ENCODE measurements at regions not wholly inside any gene's neighbourhood (a gene's known extent, or its start where the extent isn't known, plus 50 kb on each side); places are given as distances from the start of the nearest gene placed in this dataset.

DNA sequence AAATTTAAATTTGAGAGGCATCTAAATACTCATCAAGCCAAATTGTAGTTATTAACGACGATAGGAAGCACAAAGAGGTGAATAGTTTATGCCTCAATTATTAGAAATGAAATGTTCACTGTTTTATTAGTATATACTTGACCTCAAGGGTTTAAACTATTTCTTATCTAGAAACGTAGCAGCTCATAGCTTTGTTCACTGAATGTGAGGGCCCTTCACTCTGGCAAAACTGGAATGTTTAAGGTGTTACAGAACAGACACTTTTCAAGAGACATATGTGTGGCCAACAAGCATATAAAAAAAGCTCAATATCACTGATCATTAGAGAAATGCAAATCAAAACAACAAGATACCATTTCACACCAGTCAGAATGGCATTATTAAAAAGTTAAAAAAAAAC, 151.2 kb upstream of the KCNN2 start:
- TF ChIP-seq TCF7L2 (IDR thresholded peaks at IDR 0.05; ENCODE audit: low read depth, low read length): no peak
- TF ChIP-seq, protein P1, sequence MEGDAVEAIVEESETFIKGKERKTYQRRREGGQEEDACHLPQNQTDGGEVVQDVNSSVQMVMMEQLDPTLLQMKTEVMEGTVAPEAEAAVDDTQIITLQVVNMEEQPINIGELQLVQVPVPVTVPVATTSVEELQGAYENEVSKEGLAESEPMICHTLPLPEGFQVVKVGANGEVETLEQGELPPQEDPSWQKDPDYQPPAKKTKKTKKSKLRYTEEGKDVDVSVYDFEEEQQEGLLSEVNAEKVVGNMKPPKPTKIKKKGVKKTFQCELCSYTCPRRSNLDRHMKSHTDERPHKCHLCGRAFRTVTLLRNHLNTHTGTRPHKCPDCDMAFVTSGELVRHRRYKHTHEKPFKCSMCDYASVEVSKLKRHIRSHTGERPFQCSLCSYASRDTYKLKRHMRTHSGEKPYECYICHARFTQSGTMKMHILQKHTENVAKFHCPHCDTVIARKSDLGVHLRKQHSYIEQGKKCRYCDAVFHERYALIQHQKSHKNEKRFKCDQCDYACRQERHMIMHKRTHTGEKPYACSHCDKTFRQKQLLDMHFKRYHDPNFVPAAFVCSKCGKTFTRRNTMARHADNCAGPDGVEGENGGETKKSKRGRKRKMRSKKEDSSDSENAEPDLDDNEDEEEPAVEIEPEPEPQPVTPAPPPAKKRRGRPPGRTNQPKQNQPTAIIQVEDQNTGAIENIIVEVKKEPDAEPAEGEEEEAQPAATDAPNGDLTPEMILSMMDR (IDR thresholded peaks at IDR 0.05): no peak
- no peak for TF ChIP-seq SIN3A (IDR thresholded peaks at IDR 0.05; ENCODE audit: borderline replicate concordance, insufficient read depth, low read depth, low read length)
- no peak for TF ChIP-seq POLR2AphosphoS5 (IDR thresholded peaks at IDR 0.05; ENCODE audit: low read depth, low read length)
- TF ChIP-seq, protein P2, sequence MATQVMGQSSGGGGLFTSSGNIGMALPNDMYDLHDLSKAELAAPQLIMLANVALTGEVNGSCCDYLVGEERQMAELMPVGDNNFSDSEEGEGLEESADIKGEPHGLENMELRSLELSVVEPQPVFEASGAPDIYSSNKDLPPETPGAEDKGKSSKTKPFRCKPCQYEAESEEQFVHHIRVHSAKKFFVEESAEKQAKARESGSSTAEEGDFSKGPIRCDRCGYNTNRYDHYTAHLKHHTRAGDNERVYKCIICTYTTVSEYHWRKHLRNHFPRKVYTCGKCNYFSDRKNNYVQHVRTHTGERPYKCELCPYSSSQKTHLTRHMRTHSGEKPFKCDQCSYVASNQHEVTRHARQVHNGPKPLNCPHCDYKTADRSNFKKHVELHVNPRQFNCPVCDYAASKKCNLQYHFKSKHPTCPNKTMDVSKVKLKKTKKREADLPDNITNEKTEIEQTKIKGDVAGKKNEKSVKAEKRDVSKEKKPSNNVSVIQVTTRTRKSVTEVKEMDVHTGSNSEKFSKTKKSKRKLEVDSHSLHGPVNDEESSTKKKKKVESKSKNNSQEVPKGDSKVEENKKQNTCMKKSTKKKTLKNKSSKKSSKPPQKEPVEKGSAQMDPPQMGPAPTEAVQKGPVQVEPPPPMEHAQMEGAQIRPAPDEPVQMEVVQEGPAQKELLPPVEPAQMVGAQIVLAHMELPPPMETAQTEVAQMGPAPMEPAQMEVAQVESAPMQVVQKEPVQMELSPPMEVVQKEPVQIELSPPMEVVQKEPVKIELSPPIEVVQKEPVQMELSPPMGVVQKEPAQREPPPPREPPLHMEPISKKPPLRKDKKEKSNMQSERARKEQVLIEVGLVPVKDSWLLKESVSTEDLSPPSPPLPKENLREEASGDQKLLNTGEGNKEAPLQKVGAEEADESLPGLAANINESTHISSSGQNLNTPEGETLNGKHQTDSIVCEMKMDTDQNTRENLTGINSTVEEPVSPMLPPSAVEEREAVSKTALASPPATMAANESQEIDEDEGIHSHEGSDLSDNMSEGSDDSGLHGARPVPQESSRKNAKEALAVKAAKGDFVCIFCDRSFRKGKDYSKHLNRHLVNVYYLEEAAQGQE (IDR thresholded peaks at IDR 0.05; ENCODE audit: insufficient read depth in 1 of 2, low read depth in 2 of 2, low read length in 1 of 2): no peak
- H3K4me3 ChIP-seq (ENCODE audit: low read depth in 2 of 2, low read length in 2 of 2): no peak overlapping the region
- no peaks in the 10 kb centered on the region for H3K9me3 ChIP-seq (ENCODE audit: control insufficient read depth, insufficient read depth, low read depth, low read length)
- DNase-seq (ENCODE audit: low read depth, low spot score) (no peak), ATAC-seq (no peak)
- CTCF ChIA-PET: no interaction called here
- POLR2A ChIA-PET: no interaction called here
- in situ Hi-C loops (cut with HindIII; ENCODE audit: low pct_unique_long_range_greater_than_20kb, low sequenced_read_pairs) (no loop called here), intact Hi-C loops (cut with micrococcal nuclease; ENCODE audit: unreplicated experiment) (no loop called here)
- H3K36me3 ChIP-seq (ENCODE audit: control insufficient read depth, insufficient read depth, low read length): no peaks in the 10 kb centered on the region
- no peaks in the 10 kb centered on the region for H3K27me3 ChIP-seq (ENCODE audit: control insufficient read depth, insufficient read depth, low read length)
- no peak overlapping the region for H3K27ac ChIP-seq (ENCODE audit: low read length)
- no peaks in the 10 kb centered on the region for H3K4me1 ChIP-seq (ENCODE audit: control insufficient read depth, insufficient read depth, low read length)
- no TSS peak for BruUV-seq (replicated peaks)

DNA sequence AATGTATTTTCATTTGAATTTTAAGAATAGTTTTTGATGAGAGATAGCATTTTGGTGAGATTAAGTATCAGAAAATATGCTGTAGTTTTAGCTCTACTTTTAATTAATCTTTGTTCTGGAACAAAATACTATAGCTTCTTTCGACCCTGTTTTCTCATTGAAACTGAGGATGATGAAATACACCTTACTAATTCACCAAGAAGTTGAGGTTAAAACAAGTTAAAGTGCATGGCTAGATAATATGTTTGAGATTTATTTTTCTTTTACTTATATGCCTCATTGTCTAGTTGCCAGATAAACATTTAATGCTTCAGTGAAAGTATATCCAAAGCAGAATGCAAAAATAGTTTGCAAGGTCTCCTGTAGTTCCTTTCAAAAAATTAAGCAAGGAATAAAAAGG, 140.1 kb upstream of the KCNN2 start:
- intact Hi-C loops (cut with micrococcal nuclease; ENCODE audit: unreplicated experiment) (no loop called here), in situ Hi-C loops (cut with HindIII; ENCODE audit: low pct_unique_long_range_greater_than_20kb, low sequenced_read_pairs) (no loop called here)
- POLR2A ChIA-PET: no interaction called here
- TF ChIP-seq, protein P2 (IDR thresholded peaks at IDR 0.05; ENCODE audit: insufficient read depth in 1 of 2, low read depth in 2 of 2, low read length in 1 of 2): no peak
- TF ChIP-seq SIN3A (IDR thresholded peaks at IDR 0.05; ENCODE audit: borderline replicate concordance, insufficient read depth, low read depth, low read length): no peak
- no peaks in the 10 kb centered on the region for H3K9me3 ChIP-seq (ENCODE audit: control insufficient read depth, insufficient read depth, low read depth, low read length)
- ATAC-seq (no peak), DNase-seq (ENCODE audit: low read depth, low spot score) (no peak)
- no peak overlapping the region for H3K27ac ChIP-seq (ENCODE audit: low read length)
- no TSS peak for BruUV-seq (replicated peaks)
- H3K36me3 ChIP-seq (ENCODE audit: control insufficient read depth, insufficient read depth, low read length): no peaks in the 10 kb centered on the region
- H3K4me1 ChIP-seq (ENCODE audit: control insufficient read depth, insufficient read depth, low read length): no peaks in the 10 kb centered on the region
- no peak overlapping the region for H3K4me3 ChIP-seq (ENCODE audit: low read depth in 2 of 2, low read length in 2 of 2)
- CTCF ChIA-PET: no interaction called here
- no peaks in the 10 kb centered on the region for H3K27me3 ChIP-seq (ENCODE audit: control insufficient read depth, insufficient read depth, low read length)

Measured in Panc1 (cell line).